Vagina (tissue), 2 donors: ENCODE measurements at regions not wholly inside any gene's neighbourhood (a gene's known extent, or its start where the extent isn't known, plus 50 kb on each side); places are given as distances from the start of the nearest gene placed in this dataset.

ENCODE experiments used
- CTCF ChIP-seq, 3 experiments: fragments of 450-650 bp in 2 of 3; fragments of 200-600 bp in 1 of 3; sonication (generic) in 1 of 3; IDR thresholded peaks; one replicate each; pipeline ENCODE4 v1.5.1; 2017 to 2019; ENCODE audit warnings: antibody characterized with exemption in 3 of 3, mild to moderate bottlenecking in 2 of 3, moderate library complexity in 2 of 3
- POLR2A ChIP-seq, 2 donors: fragments of 450-650 bp; IDR thresholded peaks; one replicate each; pipeline ENCODE4 v1.6.1; 2017; ENCODE audit warnings: antibody characterized with exemption in 2 of 2, mild to moderate bottlenecking in 2 of 2, moderate library complexity in 2 of 2
- POLR2AphosphoS5 ChIP-seq, 2 donors: sonication (generic); formaldehyde crosslinking; IDR thresholded peaks; one replicate each; pipeline ENCODE4 v1.9.0; 2017; ENCODE audit warnings: antibody characterized with exemption in 2 of 2, mild to moderate bottlenecking in 2 of 2, low read depth in 1 of 2; ENCODE audit not compliant: insufficient read depth in 1 of 2

DNA sequence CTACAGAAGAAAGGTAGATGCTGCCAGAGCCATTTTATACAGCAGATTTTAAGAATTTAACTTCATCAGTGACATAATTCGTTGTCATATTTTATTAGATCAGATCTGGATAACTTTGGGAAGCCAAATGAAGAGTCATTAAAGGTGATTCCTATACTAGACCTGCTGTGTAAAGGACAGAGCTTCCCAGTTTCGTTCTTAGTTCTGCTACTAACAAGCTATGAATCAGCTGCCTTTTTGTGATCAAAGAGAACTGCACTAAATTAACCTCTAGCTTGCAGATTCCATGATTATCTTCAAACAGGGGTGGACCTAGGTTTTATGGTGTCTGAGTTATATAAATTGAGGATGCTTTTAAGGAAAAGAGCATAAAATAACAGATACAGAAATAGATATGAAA, 926.5 kb upstream of the ACVR2A start:
- TF ChIP-seq CTCF (IDR thresholded peaks at IDR 0.05) (no peak), POLR2A (IDR thresholded peaks at IDR 0.05) (no peak), POLR2AphosphoS5 (IDR thresholded peaks at IDR 0.05; ENCODE audit: insufficient read depth in 1 of 2, low read depth in 1 of 2) (no peak)
